Gastroesophageal sphincter (tissue), 3 donors: ENCODE measurements at regions not wholly inside any gene's neighbourhood (a gene's known extent, or its start where the extent isn't known, plus 50 kb on each side); places are given as distances from the start of the nearest gene placed in this dataset.

Source experiments
- POLR2A ChIP-seq, 2 donors: fragments of 450-650 bp; IDR thresholded peaks; one replicate each; pipeline ENCODE4 v1.6.1; 2017; ENCODE audit warnings: antibody characterized with exemption in 2 of 2, mild to moderate bottlenecking in 2 of 2, moderate library complexity in 1 of 2
- TF ChIP-seq, protein P1 (sequence below), 4 experiments: fragments of 200-600 bp in 2 of 4; fragments of 450-650 bp in 2 of 4; sonication (generic) in 1 of 4; IDR thresholded peaks; one replicate each; pipeline ENCODE4 v1.5.1; 2017 to 2019; ENCODE audit warnings: antibody characterized with exemption in 4 of 4, mild to moderate bottlenecking in 2 of 4, moderate library complexity in 2 of 4

DNA sequence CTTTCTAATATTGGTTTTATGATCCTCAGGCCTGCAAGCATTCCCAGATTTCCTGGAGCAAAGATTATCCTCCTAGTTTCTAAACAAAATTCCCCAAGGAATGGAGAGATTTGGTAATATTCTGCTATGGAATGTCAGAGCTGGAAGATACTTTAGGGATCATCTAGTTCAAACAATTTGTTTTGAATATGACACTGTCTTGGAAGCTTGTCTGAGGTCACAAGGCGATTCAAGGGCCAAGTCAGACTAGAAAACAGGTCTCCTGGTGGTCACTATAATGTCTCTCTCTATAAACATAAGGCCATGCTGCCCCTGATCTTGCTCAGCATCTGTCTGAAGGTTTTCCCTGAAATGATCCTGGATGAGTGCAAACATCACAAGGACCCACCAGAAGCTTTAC is 143.4 kb upstream of the BCL6 start:
- TF ChIP-seq, protein P1, sequence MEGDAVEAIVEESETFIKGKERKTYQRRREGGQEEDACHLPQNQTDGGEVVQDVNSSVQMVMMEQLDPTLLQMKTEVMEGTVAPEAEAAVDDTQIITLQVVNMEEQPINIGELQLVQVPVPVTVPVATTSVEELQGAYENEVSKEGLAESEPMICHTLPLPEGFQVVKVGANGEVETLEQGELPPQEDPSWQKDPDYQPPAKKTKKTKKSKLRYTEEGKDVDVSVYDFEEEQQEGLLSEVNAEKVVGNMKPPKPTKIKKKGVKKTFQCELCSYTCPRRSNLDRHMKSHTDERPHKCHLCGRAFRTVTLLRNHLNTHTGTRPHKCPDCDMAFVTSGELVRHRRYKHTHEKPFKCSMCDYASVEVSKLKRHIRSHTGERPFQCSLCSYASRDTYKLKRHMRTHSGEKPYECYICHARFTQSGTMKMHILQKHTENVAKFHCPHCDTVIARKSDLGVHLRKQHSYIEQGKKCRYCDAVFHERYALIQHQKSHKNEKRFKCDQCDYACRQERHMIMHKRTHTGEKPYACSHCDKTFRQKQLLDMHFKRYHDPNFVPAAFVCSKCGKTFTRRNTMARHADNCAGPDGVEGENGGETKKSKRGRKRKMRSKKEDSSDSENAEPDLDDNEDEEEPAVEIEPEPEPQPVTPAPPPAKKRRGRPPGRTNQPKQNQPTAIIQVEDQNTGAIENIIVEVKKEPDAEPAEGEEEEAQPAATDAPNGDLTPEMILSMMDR (IDR thresholded peaks at IDR 0.05): no peak
- no peak for TF ChIP-seq POLR2A (IDR thresholded peaks at IDR 0.05)
